ENCODE measurements at regions not wholly inside any gene's neighbourhood (a gene's known extent, or its start where the extent isn't known, plus 50 kb on each side); places are given as distances from the start of the nearest gene placed in this dataset.

DNA sequence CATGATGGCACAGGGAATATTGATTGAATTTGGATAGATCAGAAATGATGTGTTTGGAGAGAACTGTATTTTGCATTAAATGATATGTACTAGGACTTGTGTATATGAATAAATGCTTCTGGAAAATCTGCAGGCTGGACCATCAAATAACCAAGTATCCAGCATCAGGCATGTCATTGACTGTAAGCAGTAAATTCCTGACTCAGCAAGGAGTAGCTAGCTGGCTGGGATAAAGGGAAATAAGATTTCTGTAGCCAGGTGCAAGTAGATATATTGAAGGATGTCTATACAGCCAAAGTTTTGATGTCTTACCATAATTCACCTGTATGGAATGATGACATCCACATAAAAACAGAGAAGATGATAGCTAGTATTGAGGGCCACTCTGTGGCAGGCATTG, 809.6 kb downstream of the CDH11 start:
- Histone ChIP-seq H3K4me1 (no peaks in the 10 kb centered on the region), H3K36me3 (no peaks in the 10 kb centered on the region), H3K27me3 (no peaks in the 10 kb centered on the region), H3K27ac (no peak overlapping the region), H3K4me3 (no peak overlapping the region), H3K9me3 (peaks cover 0 to 12% (median 2%) of the 10 kb centered on the region in 12 donors)
- ATAC-seq, result no peak
- DNase-seq, result no peak
- no peak for TF ChIP-seq POLR2A (IDR thresholded peaks at IDR 0.05)
- TF ChIP-seq, protein P1, sequence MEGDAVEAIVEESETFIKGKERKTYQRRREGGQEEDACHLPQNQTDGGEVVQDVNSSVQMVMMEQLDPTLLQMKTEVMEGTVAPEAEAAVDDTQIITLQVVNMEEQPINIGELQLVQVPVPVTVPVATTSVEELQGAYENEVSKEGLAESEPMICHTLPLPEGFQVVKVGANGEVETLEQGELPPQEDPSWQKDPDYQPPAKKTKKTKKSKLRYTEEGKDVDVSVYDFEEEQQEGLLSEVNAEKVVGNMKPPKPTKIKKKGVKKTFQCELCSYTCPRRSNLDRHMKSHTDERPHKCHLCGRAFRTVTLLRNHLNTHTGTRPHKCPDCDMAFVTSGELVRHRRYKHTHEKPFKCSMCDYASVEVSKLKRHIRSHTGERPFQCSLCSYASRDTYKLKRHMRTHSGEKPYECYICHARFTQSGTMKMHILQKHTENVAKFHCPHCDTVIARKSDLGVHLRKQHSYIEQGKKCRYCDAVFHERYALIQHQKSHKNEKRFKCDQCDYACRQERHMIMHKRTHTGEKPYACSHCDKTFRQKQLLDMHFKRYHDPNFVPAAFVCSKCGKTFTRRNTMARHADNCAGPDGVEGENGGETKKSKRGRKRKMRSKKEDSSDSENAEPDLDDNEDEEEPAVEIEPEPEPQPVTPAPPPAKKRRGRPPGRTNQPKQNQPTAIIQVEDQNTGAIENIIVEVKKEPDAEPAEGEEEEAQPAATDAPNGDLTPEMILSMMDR (IDR thresholded peaks at IDR 0.05), result no peak
- intact Hi-C loops (cut with DNase I), result no loop called here

DNA sequence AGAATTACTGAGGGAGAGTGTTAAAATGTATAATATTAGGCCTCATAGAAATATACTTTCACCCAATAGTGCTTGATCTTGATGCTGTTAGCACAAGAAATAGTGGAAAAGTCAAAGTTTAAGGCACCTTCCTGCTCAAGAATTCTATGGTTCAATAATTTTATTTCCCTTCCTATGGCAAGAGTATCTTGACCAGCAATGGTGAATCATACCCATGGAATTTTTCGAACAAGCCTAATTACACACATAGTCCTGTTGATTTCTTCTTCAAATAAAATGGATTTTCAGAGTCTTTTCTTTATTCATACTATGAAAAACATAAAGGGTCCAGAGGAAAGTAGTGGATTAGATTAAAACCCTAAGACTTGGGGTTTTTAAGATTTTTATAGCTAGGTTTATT, 810.6 kb downstream of the CDH11 start:
- ATAC-seq, result no peak
- H3K4me3 ChIP-seq, result no peak overlapping the region
- no peaks in the 10 kb centered on the region for H3K27me3 ChIP-seq
- H3K36me3 ChIP-seq, result no peaks in the 10 kb centered on the region
- 86 to 94% (median 90%) methylated on average over 1 of the region's 1 CpG for WGBS, 4 donors
- TF ChIP-seq POLR2A (IDR thresholded peaks at IDR 0.05), result no peak
- TF ChIP-seq, protein P1 (IDR thresholded peaks at IDR 0.05), result no peak
- peaks cover 0 to 3% (median 0%) of the 10 kb centered on the region in 12 donors for H3K4me1 ChIP-seq
- peaks cover 0 to 12% (median 2%) of the 10 kb centered on the region in 12 donors for H3K9me3 ChIP-seq
- intact Hi-C loops (cut with DNase I), result no loop called here
- no peak overlapping the region for H3K27ac ChIP-seq
- DNase-seq, result no peak

DNA sequence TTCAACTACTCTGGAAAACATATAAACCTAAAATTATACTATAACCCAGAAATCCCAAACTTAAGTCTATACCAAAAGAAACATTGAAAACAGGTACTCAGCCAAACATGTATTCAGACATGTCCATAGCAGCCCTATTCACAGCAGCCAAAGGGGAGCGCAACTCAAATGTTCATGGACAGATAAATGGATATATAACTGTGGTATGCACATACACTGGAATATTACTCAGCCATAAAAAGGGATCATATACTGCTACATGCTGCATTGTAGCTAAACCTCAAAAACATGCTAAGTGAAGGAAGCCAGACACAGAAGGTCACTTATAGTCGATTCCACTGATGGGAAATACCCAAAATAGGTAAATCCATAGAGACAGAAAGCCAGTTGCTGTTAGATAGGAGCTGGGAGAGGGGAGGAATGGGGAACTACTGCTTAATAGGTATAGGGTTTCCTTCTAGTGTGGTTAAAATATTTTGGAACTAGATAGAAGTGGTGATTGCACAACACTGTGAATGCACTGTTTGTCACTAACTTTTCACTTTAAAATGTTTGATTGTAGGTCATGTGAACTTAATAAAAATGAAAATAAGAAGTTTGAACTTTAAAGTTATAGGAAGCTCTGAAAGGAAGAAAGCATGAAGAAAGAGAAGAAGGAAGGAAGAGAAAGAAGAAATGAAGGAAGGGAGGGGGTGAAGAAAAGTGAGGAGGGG, 812.3 kb downstream of the CDH11 start:
- Histone ChIP-seq H3K27ac (no peak overlapping the region), H3K36me3 (no peaks in the 10 kb centered on the region), H3K27me3 (no peaks in the 10 kb centered on the region), H3K4me1 (peaks cover 0 to 14% (median 0%) of the 10 kb centered on the region in 12 donors), H3K9me3 (peaks cover 0 to 12% (median 2%) of the 10 kb centered on the region in 12 donors), H3K4me3 (no peak overlapping the region)
- TF ChIP-seq, protein P1 (IDR thresholded peaks at IDR 0.05), result no peak
- no peak for TF ChIP-seq POLR2A (IDR thresholded peaks at IDR 0.05)
- WGBS, 4 donors, result 60 to 79% (median 64%) methylated on average over 2 of the region's 2 CpGs
- intact Hi-C loops (cut with DNase I), result no loop called here
- ATAC-seq (no peak), DNase-seq (no peak)

DNA sequence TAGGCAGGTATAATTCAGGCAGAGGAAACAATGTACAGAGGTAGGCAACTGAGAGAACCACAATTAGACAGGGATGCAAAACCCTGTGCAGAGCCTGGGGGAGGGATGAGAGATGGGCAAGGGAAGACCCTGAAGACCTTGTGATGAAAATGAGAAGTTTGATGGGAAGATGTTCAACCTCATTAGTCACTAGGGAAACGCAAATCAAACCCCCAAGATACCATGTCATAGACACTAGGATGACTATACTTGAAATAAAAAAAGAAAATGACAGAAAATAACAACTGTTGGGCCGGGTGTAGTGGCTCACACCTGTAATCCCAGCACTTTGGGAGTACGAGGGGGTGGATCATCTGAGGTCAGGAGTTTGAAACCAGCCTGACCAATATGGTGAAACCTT, 813.1 kb downstream of the CDH11 start:
- Histone ChIP-seq H3K27ac (no peak overlapping the region), H3K4me1 (peaks cover 0 to 14% (median 0%) of the 10 kb centered on the region in 12 donors), H3K36me3 (no peaks in the 10 kb centered on the region), H3K9me3 (peaks cover 0 to 12% (median 2%) of the 10 kb centered on the region in 12 donors), H3K27me3 (no peaks in the 10 kb centered on the region), H3K4me3 (no peak overlapping the region)
- 82 to 91% (median 89%) methylated on average over 3 of the region's 3 CpGs for WGBS, 4 donors
- ATAC-seq (no peak), DNase-seq (no peak)
- intact Hi-C loops (cut with DNase I), result no loop called here
- TF ChIP-seq POLR2A (IDR thresholded peaks at IDR 0.05), result no peak
- TF ChIP-seq, protein P1 (IDR thresholded peaks at IDR 0.05), result no peak
